OCI-LY1 (cell line): ENCODE measurements at regions not wholly inside any gene's neighbourhood (a gene's known extent, or its start where the extent isn't known, plus 50 kb on each side); places are given as distances from the start of the nearest gene placed in this dataset.

Experiments used
- CTCF ChIP-seq: fragments of 200-600 bp; sonication (generic), shearing (Covaris generic); IDR thresholded peaks from 2 replicates; pipeline ENCODE4 v1.5.1; 2017; ENCODE audit warnings: mild to moderate bottlenecking, antibody characterized with exemption, low read length, moderate library complexity, mixed read lengths
- EZH2 ChIP-seq: fragments of 200-600 bp; sonication (generic), shearing (Covaris generic); IDR thresholded peaks from 2 replicates; pipeline ENCODE4 v1.8.0; 2017; ENCODE audit warnings: borderline replicate concordance, mixed run types, mild to moderate bottlenecking, antibody characterized with exemption, low read length, moderate library complexity, mixed read lengths

GRCh38 chr10:3933733-3934132 is 148.7 kb upstream of the KLF6 start:
- no peak for TF ChIP-seq CTCF
- no peak for TF ChIP-seq EZH2
